ENCODE measurements at regions not wholly inside any gene's neighbourhood (a gene's known extent, or its start where the extent isn't known, plus 50 kb on each side); places are given as distances from the start of the nearest gene placed in this dataset.

DNA sequence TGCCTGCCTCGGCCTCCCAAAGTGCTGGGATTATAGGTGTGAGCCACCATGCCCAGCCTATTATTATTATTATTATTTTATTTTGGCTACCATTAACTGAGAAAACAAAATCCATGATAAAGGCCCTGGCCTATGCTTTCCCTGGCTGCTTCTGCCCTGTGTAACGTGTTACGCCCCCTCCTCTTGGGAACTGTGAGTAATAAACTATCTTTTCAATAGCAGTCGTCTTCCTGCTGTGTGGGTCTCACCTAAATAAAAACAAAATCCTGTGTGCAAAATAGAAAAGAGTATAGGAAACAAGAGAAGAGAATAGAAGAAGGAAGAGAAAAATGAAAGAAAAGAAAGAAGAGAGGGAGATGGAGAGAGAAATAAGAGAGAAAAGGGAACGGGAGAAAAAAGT is 237.0 kb downstream of the MIAT start:
- no peak for DNase-seq (ENCODE audit: low spot score)

DNA sequence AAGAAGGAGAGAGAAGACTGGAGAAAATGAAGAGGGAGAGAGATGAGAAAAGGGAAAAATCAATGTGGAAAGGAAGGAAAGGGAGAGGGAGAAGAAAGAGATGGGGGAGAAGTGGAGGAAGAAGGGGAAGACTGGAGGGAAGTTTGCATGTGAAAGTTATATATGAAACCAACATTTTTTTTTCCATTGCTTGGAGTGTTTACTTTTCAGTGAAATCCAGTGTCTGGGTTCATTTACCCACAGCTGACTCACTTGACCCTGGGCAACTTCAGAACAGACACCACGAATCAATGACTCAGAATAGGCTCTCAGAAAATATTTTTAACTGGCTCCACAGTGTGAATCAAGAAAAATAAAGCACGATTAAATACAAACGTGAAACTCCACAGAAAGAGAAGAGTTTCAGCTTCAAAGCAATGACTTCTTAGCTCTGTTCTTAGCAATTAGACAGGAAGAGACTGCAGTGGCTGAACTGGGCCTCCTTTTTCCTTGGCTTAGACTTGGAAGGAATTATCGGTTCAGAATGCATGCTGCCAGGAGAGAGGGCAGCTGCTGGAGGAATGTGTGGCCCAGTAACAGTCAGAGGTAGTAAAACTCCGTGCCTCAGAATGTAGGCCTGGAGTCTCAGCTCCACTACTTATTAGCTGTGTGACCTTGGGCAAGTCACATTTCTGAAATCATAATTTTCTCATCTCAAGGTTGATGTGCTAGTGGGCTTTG is 237.5 kb downstream of the MIAT start:
- no peak for DNase-seq (ENCODE audit: low spot score)

DNA sequence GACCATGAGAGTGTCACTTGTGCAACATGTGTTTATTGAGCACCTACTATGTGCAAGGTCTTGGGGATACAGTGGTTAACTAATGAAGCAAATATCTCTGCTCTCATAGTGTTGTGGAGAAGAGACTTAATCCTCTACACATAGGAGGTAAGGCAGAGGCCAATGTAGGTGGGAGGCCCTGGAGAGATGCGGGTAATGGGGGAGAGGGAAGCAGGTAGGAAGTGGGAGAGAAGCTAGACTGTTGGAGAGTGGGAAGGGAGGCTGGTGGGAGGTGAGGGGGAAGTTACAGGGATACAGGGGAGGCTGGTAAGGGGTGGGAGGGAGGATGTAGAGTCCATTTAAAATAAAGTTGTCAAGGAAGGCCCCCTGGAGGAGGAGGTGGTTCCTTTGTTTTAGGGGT is 240.0 kb downstream of the MIAT start:
- DNase-seq (ENCODE audit: low spot score), result no peak

DNA sequence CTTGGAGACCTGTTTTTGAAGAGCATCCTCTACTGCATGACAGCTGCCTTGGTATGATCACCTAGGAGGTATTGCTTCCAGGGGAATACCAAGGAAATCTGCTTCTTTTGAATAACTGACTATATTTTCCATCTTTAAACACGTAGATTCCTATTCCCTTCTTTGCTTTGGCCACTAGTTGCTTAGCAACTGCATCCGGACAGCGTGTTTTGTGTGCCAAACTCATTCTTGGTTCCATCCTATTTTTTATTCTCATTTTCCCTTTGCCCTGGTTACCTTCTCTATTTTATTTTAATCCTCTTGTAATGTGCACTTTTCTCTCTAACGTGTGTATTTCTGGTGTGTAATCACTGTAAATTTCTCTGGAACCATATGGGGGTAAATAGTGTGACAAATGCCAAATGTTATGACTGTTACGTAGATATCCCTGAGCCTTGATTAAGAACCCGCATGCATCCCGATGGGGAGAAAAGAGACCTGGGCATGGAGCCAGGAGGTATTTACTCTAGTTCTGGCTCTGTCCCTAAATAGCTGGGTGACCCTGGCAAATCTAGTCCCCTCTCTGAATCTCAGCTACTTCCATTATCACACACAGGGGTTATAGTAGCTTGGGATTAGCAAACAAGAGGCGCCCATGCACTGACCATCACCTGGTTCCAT is 241.7 kb downstream of the MIAT start:
- DNase-seq (ENCODE audit: low spot score), result no peak

DNA sequence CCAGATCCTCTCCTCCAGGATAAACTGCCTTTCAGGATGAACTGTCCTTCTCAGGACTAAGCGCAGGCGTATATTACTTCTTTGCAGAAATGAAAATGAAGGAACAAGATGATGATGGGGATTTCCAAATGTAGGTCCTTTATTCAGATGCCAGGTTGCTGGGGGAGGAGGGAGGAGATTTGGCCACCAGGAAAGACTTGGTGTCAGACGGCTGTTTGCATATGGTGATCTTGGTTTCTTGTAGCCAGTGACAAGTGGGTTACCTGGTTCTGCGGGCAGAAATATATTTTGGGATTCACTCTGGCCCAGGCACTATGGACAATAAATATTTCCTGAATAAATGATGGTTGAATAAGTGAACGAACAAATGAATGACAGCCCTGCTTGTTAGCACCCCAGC is 243.4 kb downstream of the MIAT start:
- DNase-seq (ENCODE audit: low spot score), result no peak

DNA sequence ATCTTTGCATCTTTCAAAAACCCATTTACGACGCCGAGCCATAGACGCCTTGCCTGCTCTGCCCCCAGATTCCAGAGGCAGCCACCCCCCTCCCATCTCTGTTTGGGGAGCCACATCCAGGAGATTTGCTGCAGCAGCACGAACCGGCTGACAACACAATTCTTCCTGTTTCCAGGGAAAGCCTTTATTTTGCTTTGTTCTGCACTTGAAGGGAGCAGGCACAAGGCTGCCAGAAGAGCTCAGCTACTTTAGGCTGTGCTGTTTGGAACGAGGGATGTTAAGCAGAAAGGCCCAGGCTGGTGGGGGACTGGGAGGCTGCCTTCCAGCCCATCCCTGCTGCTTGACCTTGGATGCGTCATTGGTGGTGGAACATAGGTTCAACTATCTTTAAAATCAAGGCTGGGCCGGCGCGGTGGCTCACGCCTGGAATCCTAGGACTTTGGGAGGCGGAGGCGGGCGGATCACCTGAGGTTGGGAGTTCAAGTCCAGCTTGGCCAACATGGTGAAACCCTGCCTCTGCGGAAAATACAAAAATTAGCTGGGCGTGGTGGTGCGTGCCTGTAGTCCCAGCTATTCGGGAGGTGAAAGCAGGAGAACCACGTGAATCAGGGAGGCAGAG is 243.9 kb downstream of the MIAT start:
- DNase-seq (ENCODE audit: low spot score), result no peak

DNA sequence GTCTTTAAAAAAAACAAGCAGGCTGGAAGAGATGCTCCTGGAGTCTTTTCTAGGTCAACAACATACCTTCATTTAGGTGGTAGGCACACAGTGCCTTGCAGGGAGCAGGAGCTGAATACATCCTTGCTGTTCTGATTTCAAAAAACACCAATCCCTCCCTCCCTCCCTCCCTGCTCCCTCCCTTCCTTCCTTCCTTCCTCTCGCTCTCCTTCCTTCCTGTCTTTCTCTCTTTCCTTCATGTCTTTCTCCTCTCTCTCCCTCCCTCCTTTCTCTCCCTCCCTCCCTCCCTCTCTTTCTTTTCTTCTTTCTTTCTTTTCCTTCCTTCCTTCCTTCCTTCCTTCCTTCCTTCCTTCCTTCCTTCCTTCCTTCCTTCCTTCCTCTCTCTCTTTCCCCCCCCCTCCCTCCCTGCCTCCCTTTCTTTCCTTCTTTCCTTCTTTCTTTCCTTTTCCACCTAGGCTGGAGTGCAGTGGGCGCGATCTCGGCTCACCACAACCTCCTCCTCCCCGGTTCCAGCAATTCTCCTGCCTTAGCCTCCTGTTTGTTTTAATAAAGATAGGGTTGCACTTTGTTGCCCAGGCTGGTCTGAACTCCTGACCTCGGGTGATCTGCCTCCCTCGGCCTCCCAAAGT is 245.1 kb downstream of the MIAT start:
- DNase-seq (ENCODE audit: low spot score), result no peak

DNA sequence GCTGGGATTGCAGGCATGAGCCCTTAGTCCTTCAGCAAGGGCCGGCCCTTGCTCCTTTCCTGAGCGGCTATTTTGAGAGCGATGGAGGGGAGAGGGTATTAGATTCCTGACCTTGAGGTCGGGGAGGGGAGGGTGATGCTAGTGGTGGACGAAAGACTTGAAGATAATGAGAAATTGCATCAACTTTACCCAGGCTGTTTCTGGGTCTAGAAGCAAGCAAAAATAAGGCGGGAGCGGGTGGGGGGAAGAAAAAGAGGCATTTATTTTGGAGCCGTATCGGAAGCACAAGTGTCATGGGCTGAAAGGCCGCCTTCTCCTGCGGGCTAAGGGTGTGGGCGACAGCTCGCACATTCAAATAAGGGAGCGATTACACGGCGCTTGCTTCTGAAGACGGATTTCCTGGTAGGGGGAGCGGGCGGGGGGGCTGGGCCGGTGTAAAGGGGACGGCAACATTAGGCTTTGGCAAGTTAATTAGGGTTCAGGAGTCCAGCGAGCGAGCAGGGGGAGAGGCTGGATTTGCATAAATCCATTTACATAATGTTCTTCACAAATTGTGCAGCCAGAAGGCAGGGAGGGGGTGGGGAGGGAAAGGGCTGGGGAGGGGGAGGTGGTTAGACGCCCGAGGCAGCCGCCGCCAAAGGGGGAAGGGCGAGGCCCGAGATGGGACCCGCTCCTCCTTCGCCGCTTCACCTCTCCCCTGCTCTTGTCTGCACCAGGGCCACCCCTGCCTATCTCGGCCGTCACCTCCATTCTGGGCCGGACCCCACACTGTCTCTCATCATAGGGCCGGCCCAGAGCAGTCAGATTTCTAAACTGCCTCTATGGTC is 245.9 kb downstream of the MIAT start:
- DNase-seq (ENCODE audit: low spot score), result no peak

DNA sequence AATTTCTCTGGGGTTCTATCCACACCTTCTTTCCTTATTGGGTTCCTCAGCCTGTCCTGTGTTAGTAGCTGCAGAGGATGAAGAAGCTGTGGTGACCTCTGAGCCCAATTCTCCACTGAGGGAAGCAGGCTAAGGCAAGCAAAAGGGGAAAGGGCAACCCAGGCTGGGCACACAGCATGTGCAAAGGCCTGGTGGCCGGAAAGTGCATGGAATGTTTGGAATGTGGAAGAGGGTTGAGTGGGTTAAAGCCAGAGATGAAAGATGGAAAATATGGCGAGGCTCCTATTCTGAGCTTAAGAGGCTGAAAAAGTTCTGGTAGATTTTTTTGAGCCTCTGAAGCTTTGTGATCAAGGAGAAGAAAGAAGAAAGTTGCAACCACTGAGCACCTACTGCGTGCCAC is 247.1 kb downstream of the MIAT start:
- no peak for DNase-seq (ENCODE audit: low spot score)

DNA sequence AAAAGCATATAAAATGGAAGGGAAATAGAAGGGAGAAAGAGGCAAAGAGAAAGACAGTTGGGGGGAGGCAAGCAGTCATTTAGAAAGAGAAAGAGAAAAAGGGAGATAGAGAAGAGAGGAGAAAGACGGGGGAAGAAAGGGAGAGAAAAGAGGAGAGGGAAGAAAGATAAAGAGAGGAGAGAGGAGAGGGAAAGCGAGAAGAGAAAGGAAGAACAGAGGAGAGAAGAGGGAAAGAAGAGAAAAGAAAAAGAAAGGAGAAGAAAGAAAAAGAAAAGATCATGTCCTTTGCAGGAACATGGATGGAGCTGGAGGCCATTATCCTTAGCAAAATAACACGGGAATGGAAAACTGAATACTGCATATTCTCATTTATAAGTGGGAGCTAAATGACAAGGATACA is 247.7 kb downstream of the MIAT start:
- DNase-seq (ENCODE audit: low spot score), result no peak

DNA sequence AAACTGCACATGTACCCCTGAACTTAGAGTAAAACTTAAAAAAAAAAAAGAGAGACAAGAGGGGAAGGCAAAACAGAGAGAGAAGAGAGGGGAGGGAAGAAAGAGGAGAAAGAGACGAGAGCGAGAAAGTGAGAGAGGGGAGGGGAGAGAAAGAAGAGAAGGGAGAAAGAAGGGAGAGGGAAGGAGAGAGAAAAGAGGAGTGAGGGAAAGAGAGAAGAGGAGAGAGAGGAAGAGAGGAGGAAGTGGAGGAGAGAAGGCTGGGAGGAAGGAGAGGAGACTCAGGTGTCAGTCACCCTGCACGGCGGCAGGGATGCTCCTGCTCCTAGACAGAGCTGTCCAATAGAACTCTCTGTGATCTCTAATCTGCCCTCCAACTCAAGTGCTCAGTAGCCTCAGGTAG is 248.3 kb downstream of the MIAT start:
- DNase-seq (ENCODE audit: low spot score), result no peak

DNA sequence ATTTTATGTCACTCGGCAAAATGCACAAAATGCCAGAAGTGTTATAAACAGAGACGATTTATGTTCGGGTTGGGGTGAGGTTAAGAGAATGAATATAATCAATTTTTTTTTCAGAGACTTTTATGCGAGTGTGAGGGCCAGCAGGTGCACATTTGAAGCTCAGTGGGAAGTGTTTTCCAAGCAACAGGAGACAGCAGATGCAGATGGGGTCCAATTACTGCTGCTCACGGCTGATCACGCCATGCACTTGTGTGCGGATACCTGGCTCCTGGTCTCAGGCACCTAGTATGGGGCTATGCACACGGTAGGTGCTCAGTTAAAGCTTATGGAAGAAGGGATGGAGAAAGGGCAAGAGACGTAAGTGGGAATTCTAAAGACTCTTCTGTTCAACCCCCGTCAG is 249.1 kb downstream of the MIAT start:
- no peak for DNase-seq (ENCODE audit: low spot score)

DNA sequence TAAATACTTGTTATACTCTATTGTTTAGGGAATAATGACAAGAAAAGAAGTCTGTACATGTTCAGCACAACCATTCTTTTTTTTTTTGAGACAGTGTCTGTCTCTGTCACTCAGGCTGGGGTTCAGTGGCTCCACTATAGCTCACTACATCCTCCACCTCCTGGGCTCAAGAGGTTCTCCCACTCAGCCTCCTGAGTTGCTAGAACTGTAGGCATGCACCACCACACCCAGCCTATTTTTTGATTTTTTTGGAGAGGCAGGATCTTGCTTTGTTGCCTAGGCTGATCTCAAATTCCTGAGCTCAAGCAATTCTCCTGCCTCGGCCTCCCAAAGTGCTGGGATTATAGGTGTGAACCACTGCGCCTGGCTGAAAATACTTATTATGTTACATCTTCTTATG is 250.0 kb downstream of the MIAT start:
- no peak for DNase-seq (ENCODE audit: low spot score)

DNA sequence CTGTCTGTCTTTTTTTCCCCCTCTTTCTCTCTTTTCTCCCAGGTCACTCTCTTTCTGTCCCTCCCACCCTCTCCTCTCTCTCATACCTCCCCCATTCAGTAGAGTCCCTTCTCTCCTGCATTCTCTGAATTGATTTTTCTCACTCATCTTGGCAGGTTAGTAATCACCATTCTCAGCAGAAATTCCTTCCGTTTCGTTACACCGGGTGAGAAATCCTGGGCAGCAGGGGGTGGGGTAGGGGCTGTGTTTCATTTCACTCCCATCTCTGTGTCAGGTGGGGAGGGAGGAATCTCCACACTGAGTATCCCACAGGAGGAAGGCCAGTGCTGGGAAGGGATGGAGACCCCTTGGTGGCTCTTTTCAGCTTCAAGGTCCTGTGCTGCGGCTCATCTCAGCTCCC is 253.5 kb downstream of the MIAT start:
- no peak for DNase-seq (ENCODE audit: low spot score)

DNA sequence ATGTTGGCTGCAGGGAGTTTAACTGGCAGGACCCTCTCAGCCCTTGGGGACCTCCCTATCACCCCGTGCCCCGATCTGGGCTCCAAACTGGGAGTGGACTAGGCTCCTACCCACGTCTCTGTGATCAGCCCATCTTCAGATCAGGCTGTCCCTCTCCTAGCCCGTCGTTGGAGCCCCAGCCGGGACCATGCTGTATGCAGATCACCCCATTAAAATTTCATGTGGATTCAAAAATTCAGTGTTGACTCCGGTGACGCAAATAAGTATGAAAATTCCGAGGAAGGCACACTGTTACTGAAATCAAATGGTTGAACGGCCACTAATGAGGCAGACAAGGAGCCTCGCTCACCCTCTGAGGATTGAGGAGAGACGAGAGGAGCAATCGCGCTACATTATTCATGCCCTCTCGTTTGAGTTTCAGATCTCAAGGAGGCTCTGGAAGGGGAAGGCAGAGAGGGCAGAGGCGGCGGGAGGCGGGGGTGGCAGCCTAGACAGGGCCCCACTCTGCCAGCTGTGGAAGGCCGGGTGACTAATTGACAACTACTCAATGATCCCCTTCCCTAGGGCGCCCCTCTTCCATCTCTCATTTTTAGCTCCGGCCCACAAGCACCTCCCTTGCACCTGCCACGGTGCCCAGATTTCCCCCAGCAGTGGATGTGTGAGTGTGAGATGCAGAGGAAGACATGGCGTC is 255.4 kb downstream of the MIAT start:
- no peak for DNase-seq (ENCODE audit: low spot score)

DNA sequence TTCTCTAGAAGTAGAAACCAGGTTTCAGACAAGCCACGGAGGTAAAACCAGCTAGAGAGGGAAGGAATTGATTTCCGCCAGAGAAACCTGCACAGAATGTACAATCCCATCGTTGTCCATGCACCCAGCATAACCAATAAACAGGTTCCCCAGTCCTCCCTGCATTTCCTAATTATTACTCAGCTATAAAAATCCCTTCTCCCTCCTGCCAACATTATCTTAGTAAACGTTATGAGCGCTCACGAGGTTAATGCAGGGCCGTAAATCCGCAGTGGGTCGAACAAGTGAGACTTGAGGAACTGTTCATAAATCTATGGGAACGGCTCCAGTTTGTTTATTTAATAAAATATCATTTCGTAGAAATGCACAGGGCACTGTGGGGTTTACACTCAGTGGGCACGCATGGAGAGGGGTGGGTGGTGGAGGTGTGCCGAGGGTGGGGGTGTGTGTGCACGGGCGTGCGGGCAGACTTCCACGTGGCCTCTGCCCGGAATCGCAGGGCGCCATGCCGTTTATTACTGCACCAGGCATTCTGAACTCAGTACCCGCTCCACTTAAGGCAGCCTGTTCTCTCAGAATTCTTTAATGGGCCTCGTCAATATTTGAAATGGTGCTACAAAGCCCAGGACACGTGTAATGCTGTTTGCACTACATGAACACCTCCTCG is 257.3 kb downstream of the MIAT start:
- DNase-seq (ENCODE audit: low spot score), result no peak

DNA sequence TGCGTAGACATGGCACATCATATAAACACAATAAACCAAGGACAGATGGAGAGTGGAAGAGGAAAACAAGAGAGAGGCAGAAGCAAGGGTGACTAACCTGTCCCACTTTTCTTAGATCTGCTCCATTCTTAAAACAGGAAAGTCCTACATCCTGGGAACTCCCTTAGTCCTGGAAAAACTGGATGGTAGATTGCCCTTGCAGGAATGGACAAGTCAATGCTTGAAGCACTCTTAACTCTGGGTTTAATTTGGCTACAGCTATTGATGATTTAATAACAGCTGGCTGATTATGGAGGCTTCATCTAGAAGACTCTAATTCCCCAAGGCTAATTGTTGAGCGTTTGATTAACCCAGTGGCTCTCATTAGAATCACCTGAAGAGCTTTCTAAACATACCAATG is 258.8 kb downstream of the MIAT start:
- DNase-seq (ENCODE audit: low spot score), result no peak

DNA sequence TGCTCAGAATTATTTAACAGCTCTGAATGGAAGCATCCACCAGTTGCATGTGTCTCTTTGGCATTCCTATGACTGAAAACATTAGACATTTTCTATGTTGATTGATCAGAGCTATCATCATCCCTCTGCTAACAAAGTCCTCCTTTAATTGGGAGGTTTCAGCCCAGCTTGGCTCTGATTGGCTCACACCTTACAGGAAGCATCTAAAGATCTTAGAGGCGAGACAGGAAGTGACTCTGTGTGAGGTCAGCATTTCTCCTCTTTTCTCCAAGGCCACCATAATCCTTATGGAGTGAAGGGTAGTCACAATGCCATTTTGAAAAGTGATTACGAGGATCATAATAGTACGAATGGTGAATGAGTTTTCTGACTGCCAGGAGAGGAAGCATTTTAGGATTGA is 260.8 kb downstream of the MIAT start:
- no peak for DNase-seq (ENCODE audit: low spot score)

DNA sequence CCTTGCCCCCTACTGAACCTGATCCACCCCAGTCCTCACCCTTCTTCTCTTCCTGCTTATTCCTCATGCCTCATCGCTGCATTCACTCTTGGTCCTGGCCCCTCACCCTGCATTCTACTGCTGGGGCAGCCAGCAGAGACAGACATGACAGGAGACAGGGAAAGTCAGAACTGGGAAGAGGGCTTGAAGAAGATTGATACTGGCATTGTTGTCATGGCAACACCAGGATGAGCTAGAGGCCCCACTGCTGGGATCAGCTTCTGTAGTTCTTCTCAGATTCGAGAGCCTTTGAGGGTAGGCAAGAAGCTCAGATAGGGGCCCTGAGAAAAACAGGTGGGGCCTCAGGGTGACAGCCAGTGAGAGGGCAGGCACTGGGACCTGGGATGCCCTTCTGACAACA is 264.3 kb downstream of the MIAT start:
- DNase-seq (ENCODE audit: low spot score), result no peak

DNA sequence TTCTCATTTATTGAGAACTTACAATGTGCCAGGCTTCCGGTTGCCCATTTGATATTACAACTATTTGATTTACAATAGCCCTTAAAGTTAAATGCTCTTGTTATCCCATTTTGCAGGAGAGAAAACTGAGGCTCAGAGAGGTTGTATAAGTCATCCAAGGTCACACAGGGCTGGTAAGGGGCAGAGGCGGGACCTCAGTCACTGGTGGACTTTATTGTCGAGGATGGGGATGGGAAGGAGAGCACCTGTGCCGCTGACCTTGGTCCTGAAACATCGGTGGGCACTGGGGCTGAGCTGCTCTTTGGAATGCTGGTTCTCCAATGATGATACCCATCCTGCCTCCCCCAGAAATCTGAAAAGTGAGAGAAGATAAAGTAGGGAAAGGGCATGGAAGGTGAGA is 265.4 kb downstream of the MIAT start:
- DNase-seq (ENCODE audit: low spot score), result no peak

DNA sequence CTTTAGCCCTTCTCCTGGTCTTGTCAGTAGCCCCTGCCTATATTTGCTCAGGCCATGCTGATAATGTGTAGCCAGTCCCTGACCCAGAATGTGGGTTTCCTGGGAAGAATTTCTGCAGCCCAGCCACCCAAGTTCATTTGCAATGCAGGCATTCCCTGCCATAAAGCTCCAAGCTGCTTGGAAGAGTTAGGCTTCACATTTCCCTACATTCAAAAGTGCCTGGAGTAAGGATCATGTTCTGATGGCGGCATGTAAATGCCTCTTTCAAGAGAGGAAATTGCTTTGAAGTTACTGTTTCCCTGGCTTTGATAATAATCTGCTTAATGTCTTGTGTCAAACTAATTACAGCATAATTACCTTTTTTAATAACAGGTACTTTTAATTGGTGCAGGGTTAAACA is 266.1 kb downstream of the MIAT start:
- DNase-seq (ENCODE audit: low spot score), result no peak
